SK-N-SH (cell line): ENCODE measurements at regions not wholly inside any gene's neighbourhood (a gene's known extent, or its start where the extent isn't known, plus 50 kb on each side); places are given as distances from the start of the nearest gene placed in this dataset.
A peak's percentile ranks its signal among the peaks of the same experiment; 100 is the strongest.

Experiments used
- CTCF ChIA-PET: fragments of 300-600, 350-600 bp; formaldehyde crosslinking; extraction: SDS; loops from one replicate; lab custom pipeline; 2021; lab: Yijun Ruan, JAX
- POLR2A ChIA-PET: fragments of 350-600 bp; sonication (Branson Sonifier 250); formaldehyde crosslinking; extraction: SDS; loops from one replicate; lab custom pipeline; 2020; ENCODE audit warnings: antibody characterized with exemption, inconsistent platforms; lab: Yijun Ruan, JAX
- DNase-seq: peaks from one replicate; pipeline ENCODE4 v3.0.0; 2012
- H2AFZ ChIP-seq: fragments of 200-600 bp; sonication (generic); 2 replicates; pipeline ENCODE4 v1.8.1; 2016; ENCODE audit warnings: antibody characterized with exemption, mild to moderate bottlenecking, low read depth
- H3F3A ChIP-seq: fragments of 200-600 bp; sonication (generic); replicated peaks from 2 replicates; pipeline ENCODE3; 2016; ENCODE audit warnings: antibody characterized with exemption, mild to moderate bottlenecking; ENCODE audit not compliant: insufficient read depth
- H3K27ac ChIP-seq, 2 experiments: fragments of 200-500 bp in 1 of 2; fragments of 200-600 bp in 1 of 2; sonication (Bioruptor generic) in 1 of 2; sonication (generic), shearing (Covaris generic) in 1 of 2; 2 replicates each; pipeline versions ENCODE4 v1.5.1 to v1.6.1; 2014 to 2016; ENCODE audit warnings: low read depth in 2 of 2, inconsistent platforms in 1 of 2, low read length in 1 of 2, mild to moderate bottlenecking in 1 of 2, mixed read lengths in 1 of 2
- H3K27me3 ChIP-seq: fragments of 200-600 bp; sonication (generic), shearing (Covaris generic); 2 replicates; pipeline ENCODE4 v1.6.1; 2016; ENCODE audit warnings: mixed run types; ENCODE audit not compliant: insufficient read depth
- H3K36me3 ChIP-seq, 2 experiments: fragments of 200-500 bp in 1 of 2; fragments of 200-600 bp in 1 of 2; sonication (Bioruptor generic) in 1 of 2; sonication (generic) in 1 of 2; replicated peaks in 1 of 2; 2 replicates each; pipeline versions ENCODE3 to v1.5.1; 2014 to 2016; ENCODE audit warnings: low read length in 1 of 2, mild to moderate bottlenecking in 1 of 2; ENCODE audit not compliant: insufficient read depth in 2 of 2, control insufficient read depth in 1 of 2
- H3K4me1 ChIP-seq, 2 experiments: fragments of 200-500 bp in 1 of 2; fragments of 200-600 bp in 1 of 2; sonication (Bioruptor generic) in 1 of 2; sonication (generic), shearing (Covaris generic) in 1 of 2; 2 replicates each; pipeline versions ENCODE4 v1.5.1 to v1.6.1; 2014 to 2016; ENCODE audit warnings: low read depth in 1 of 2, low read length in 1 of 2, mixed run types in 1 of 2; ENCODE audit not compliant: insufficient read depth in 2 of 2, control insufficient read depth in 1 of 2
- H3K4me2 ChIP-seq: fragments of 200-600 bp; sonication (generic), shearing (Covaris generic); 2 replicates; pipeline ENCODE4 v1.6.1; 2017; ENCODE audit warnings: mixed run types
- H3K4me3 ChIP-seq, 2 experiments: fragments of 200-500 bp in 1 of 2; fragments of 200-600 bp in 1 of 2; sonication (Bioruptor generic) in 1 of 2; sonication (generic), shearing (Covaris generic) in 1 of 2; 2 replicates each; pipeline versions ENCODE4 v1.5.1 to v1.8.1; 2014 to 2016; ENCODE audit warnings: low read depth in 2 of 2, inconsistent platforms in 1 of 2, low read length in 1 of 2, mild to moderate bottlenecking in 1 of 2, mixed read lengths in 1 of 2, moderate library complexity in 1 of 2
- H3K79me2 ChIP-seq: fragments of 200-600 bp; sonication (generic); 2 replicates; pipeline ENCODE4 v1.8.1; 2017; ENCODE audit warnings: mild to moderate bottlenecking; ENCODE audit not compliant: insufficient read depth
- H3K9ac ChIP-seq: fragments of 200-600 bp; sonication (generic); 2 replicates; pipeline ENCODE4 v1.6.1; 2017; ENCODE audit warnings: mixed run types
- H3K9me2 ChIP-seq: fragments of 200-600 bp; sonication (generic); 2 replicates; pipeline ENCODE4 v1.6.1; 2017; ENCODE audit warnings: mixed run types
- H3K9me3 ChIP-seq: fragments of 200-600 bp; sonication (generic); 2 replicates; pipeline ENCODE4 v1.6.1; 2017; ENCODE audit warnings: mixed run types, mild to moderate bottlenecking, moderate library complexity
- H4K20me1 ChIP-seq: fragments of 200-600 bp; sonication (generic); 2 replicates; pipeline ENCODE4 v1.6.1; 2017; ENCODE audit warnings: mild to moderate bottlenecking, mixed run types; ENCODE audit not compliant: insufficient read depth
- EP300 ChIP-seq, 2 experiments: IDR thresholded peaks; 2 replicates each; pipeline versions ENCODE4 v1.4.0 to v1.6.1; 2012; ENCODE audit warnings: borderline replicate concordance in 1 of 2, low read depth in 1 of 2, low read length in 1 of 2
- FOXJ3 ChIP-seq: sonication (generic); formaldehyde crosslinking; IDR thresholded peaks from 2 replicates; pipeline ENCODE4 v1.5.1; 2020; ENCODE audit warnings: mild to moderate bottlenecking, missing genetic modification reagents
- FOXM1 ChIP-seq: IDR thresholded peaks from 2 replicates; pipeline ENCODE4 v1.4.0; 2012; ENCODE audit warnings: low read depth, mild to moderate bottlenecking
- JUND ChIP-seq: IDR thresholded peaks from 2 replicates; pipeline ENCODE4 v1.4.0; 2012
- MEF2A ChIP-seq: IDR thresholded peaks from 2 replicates; pipeline ENCODE4 v1.4.0; 2012; ENCODE audit warnings: low read depth, borderline replicate concordance
- NFIC ChIP-seq: IDR thresholded peaks from 2 replicates; pipeline ENCODE4 v1.4.0; 2012; ENCODE audit warnings: borderline replicate concordance
- PBX3 ChIP-seq: IDR thresholded peaks from 2 replicates; pipeline ENCODE4; 2012
- POLR2AphosphoS5 ChIP-seq: IDR thresholded peaks from 2 replicates; pipeline ENCODE4 v1.6.1; 2012; ENCODE audit warnings: low read depth, low read length
- RXRA ChIP-seq: IDR thresholded peaks from 2 replicates; pipeline ENCODE4 v1.4.0; 2012; ENCODE audit warnings: low read depth, mild to moderate bottlenecking, borderline replicate concordance
- TCF12 ChIP-seq: IDR thresholded peaks from 2 replicates; pipeline ENCODE4 v1.4.0; 2012
- TEAD4 ChIP-seq: IDR thresholded peaks from 2 replicates; pipeline ENCODE4 v1.4.0; 2012; ENCODE audit warnings: mild to moderate bottlenecking, borderline replicate concordance; ENCODE audit not compliant: insufficient read depth
- WGBS: methylation state at CpG from one replicate; pipeline ENCODE4 v1.1.6; 2017; ENCODE audit warnings: low lambda C conversion rate; 5-methylcytosine and 5-hydroxymethylcytosine counted together
- TF ChIP-seq, protein P1 (sequence below): IDR thresholded peaks from 2 replicates; pipeline ENCODE4 v1.4.0; 2012; ENCODE audit warnings: low read depth
- TF ChIP-seq, protein P2 (sequence below): fragments of 200-600 bp; sonication (generic); IDR thresholded peaks from 2 replicates; pipeline ENCODE4 v1.6.1; 2017; ENCODE audit warnings: antibody characterized with exemption, mild to moderate bottlenecking, moderate library complexity

DNA sequence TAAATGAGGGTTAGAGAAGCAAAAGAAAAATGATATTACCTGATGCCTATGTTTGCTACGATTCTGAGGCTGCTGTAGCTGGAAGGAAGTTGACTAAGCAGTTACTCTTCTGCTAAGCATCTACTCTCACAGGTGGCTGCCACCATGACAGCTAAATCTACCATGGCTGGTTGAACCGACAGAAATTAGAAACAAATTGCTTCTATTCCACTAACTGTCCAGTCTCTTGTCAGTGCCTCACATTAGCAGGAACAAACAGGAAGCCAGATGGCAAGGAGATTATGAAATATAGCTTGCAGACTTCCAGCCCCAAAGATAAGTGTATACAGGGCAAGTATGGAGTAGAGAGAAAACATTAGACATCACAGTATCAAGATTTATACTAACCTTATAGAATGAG is 59.4 kb upstream of the TMEM200A start:
- H2AFZ ChIP-seq, result no peak overlapping the region
- H3K27me3 ChIP-seq, result no peaks in the 10 kb centered on the region
- no peaks in the 10 kb centered on the region for H4K20me1 ChIP-seq
- no peaks in the 10 kb centered on the region for H3K9me2 ChIP-seq
- H3K4me3 ChIP-seq, result no peak overlapping the region
- H3K79me2 ChIP-seq, result peaks cover 3% of the 10 kb centered on the region
- no peak for DNase-seq
- ChIA-PET CTCF (interaction anchor here (0.7 kb wide), 1 partner anchor 285 kb away, joined by 3 read pairs; no protein-coding TSS in a partner anchor), POLR2A (no interaction called here)
- no peaks in the 10 kb centered on the region for H3K9me3 ChIP-seq
- WGBS, result 2% methylated on average over 2 of the region's 2 CpGs
- peaks cover 11% of the 10 kb centered on the region for H3F3A ChIP-seq
- TF ChIP-seq TEAD4, result no peak
- 0 out of 2 replicates have a peak, but pooled peaks have one; percentile 32 for TF ChIP-seq MEF2A
- TF ChIP-seq EP300 (IDR thresholded peaks at IDR 0.05; ENCODE audit: borderline replicate concordance in 1 of 2, low read depth in 1 of 2, low read length in 1 of 2), result peak in 1 of 2 experiments; percentile 42; a peak in 2 of 4 replicates
- TF ChIP-seq FOXJ3 (CRISPR knock-in tag), result no peak
- 0 out of 2 replicates have a peak, but pooled peaks have one; percentile 26 for TF ChIP-seq JUND
- no peak for TF ChIP-seq RXRA
- 0 out of 2 replicates have a peak, but pooled peaks have one; percentile 26 for TF ChIP-seq POLR2AphosphoS5
- peak; percentile 76 for TF ChIP-seq PBX3
- peak; percentile 25; the same call in 1 of the 2 replicates for TF ChIP-seq FOXM1
- peak; percentile 89 for TF ChIP-seq TCF12
- H3K36me3 ChIP-seq, result peaks cover 0 to 14% of the 10 kb centered on the region in 2 experiments
- H3K4me1 ChIP-seq, result peaks cover 0 to 9% of the 10 kb centered on the region in 2 experiments; a peak in 1 of 4 replicates
- H3K27ac ChIP-seq, result peak overlapping the region in 1 of 2 experiments; percentile 75; a peak in 1 of 4 replicates
- H3K9ac ChIP-seq, result no peak overlapping the region
- H3K4me2 ChIP-seq, result no peak overlapping the region

- Histone ChIP-seq H3F3A (peaks cover 11% of the 10 kb centered on the region), H3K27me3 (no peaks in the 10 kb centered on the region), H3K9ac (no peak overlapping the region), H3K9me3 (no peaks in the 10 kb centered on the region), H3K79me2 (peaks cover 16% of the 10 kb centered on the region), H3K27ac (peak overlapping the region; percentile 35 to 71; a peak in 2 of 4 replicates), H3K9me2 (no peaks in the 10 kb centered on the region), H4K20me1 (no peaks in the 10 kb centered on the region), H3K4me1 (peaks cover 0 to 9% of the 10 kb centered on the region in 2 experiments; a peak in 1 of 4 replicates), H3K4me3 (no peak overlapping the region), H3K36me3 (peaks cover 0 to 9% of the 10 kb centered on the region in 2 experiments), H2AFZ (no peak overlapping the region), H3K4me2 (no peak overlapping the region)
- TF ChIP-seq, protein P1, sequence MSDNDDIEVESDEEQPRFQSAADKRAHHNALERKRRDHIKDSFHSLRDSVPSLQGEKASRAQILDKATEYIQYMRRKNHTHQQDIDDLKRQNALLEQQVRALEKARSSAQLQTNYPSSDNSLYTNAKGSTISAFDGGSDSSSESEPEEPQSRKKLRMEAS, result 0 out of 2 replicates have a peak, but pooled peaks have one; percentile 28
- TF ChIP-seq NFIC (peak; percentile 23; the same call in 1 of the 2 replicates), TCF12 (peak; percentile 90)
- TF ChIP-seq, protein P2, sequence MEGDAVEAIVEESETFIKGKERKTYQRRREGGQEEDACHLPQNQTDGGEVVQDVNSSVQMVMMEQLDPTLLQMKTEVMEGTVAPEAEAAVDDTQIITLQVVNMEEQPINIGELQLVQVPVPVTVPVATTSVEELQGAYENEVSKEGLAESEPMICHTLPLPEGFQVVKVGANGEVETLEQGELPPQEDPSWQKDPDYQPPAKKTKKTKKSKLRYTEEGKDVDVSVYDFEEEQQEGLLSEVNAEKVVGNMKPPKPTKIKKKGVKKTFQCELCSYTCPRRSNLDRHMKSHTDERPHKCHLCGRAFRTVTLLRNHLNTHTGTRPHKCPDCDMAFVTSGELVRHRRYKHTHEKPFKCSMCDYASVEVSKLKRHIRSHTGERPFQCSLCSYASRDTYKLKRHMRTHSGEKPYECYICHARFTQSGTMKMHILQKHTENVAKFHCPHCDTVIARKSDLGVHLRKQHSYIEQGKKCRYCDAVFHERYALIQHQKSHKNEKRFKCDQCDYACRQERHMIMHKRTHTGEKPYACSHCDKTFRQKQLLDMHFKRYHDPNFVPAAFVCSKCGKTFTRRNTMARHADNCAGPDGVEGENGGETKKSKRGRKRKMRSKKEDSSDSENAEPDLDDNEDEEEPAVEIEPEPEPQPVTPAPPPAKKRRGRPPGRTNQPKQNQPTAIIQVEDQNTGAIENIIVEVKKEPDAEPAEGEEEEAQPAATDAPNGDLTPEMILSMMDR, result no peak
- ChIA-PET POLR2A (no interaction called here), CTCF (no interaction called here)
- no peak for DNase-seq
These were observed 62.4 kb upstream of the TMEM200A start for GRCh38 chr6:130303431-130303830.
